ENCODE measurements at regions not wholly inside any gene's neighbourhood (a gene's known extent, or its start where the extent isn't known, plus 50 kb on each side); places are given as distances from the start of the nearest gene placed in this dataset.

GRCh38 chr6:100134297-100134696 lies 140.3 kb upstream of the MCHR2 start (continued):
- TF ChIP-seq MAX (IDR thresholded peaks at IDR 0.05; ENCODE audit: low read depth, low read length) (no peak), BCL11A (IDR thresholded peaks at IDR 0.05; ENCODE audit: low read depth, low read length) (no peak), ZNF384 (IDR thresholded peaks at IDR 0.05; ENCODE audit: borderline replicate concordance, low read depth, low read length) (no peak), ZBTB11 (CRISPR knock-in tag; IDR thresholded peaks at IDR 0.05) (no peak)

- POLR2A ChIA-PET, result no interaction called here
- H3K9me3 ChIP-seq (replicated peaks; ENCODE audit: control insufficient read depth, insufficient read depth, low read length), result no peaks in the 10 kb centered on the region
- H3K36me3 ChIP-seq (ENCODE audit: control insufficient read depth in 2 of 2, insufficient read depth in 2 of 2, low read length in 1 of 2), result no peaks in the 10 kb centered on the region
- no peak overlapping the region for H3K9ac ChIP-seq (ENCODE audit: control insufficient read depth, insufficient read depth, low read length)
- H4K20me1 ChIP-seq (ENCODE audit: control insufficient read depth, insufficient read depth), result no peaks in the 10 kb centered on the region
- H2AFZ ChIP-seq (ENCODE audit: control insufficient read depth, low read depth, low read length), result no peak overlapping the region; the same call in 1 of the 2 replicates
- RAD21 ChIA-PET (ENCODE audit: unreplicated experiment), result no interaction called here
- SMC1A ChIA-PET (ENCODE audit: uncharacterized antibody, unreplicated experiment), result no interaction called here
- H3K4me3 ChIP-seq, result no peak overlapping the region
- FAIRE-seq, result no peak
- in situ Hi-C loops (cut with MboI), result no loop called here
- CTCF ChIA-PET, result interaction anchor here (0.8 kb wide), 1 partner anchor 8 kb away, joined by 3 read pairs; no protein-coding TSS in a partner anchor
- intact Hi-C loops (cut with micrococcal nuclease; ENCODE audit: unreplicated experiment), result no loop called here
- no peak for DNase-seq (ENCODE audit: low read depth, low spot score)
- H3K4me2 ChIP-seq (ENCODE audit: control insufficient read depth, insufficient read depth), result no peak overlapping the region
- peak; percentile 28; the same call in 2 of the 3 replicates for ATAC-seq
- BruUV-seq (replicated peaks), result no TSS peak
- H3K27me3 ChIP-seq (replicated peaks in 1 of 2; ENCODE audit: control insufficient read depth in 2 of 2, insufficient read depth in 2 of 2, low read length in 1 of 2), result no peaks in the 10 kb centered on the region
- H3K79me2 ChIP-seq (ENCODE audit: control insufficient read depth, insufficient read depth, low read length), result no peaks in the 10 kb centered on the region
- no peak overlapping the region for H3K27ac ChIP-seq (ENCODE audit: control insufficient read depth, insufficient read depth)
- no peaks in the 10 kb centered on the region for H3K4me1 ChIP-seq (ENCODE audit: control insufficient read depth, insufficient read depth, low read length)
- TF ChIP-seq SUZ12 (IDR thresholded peaks at IDR 0.05; ENCODE audit: unreplicated experiment) (no peak), EGR1 (IDR thresholded peaks at IDR 0.05; ENCODE audit: borderline replicate concordance in 1 of 2, low read depth in 2 of 2, low read length in 2 of 2) (no peak), USF1 (IDR thresholded peaks at IDR 0.05; ENCODE audit: borderline replicate concordance, extremely low read length, insufficient read depth, low read depth, low read length) (no peak), CHD1 (IDR thresholded peaks at IDR 0.05; ENCODE audit: low read depth, low read length) (no peak), E2F4 (IDR thresholded peaks at IDR 0.05; ENCODE audit: low read depth, low read length) (no peak), SIN3A (IDR thresholded peaks at IDR 0.05; ENCODE audit: low read depth, low read length) (no peak), RELB (IDR thresholded peaks at IDR 0.05; ENCODE audit: low read depth) (no peak), PRDM15 (CRISPR knock-in tag; IDR thresholded peaks at IDR 0.05) (no peak)
These were observed 138.0 kb upstream of the MCHR2 start for GRCh38 chr6:100132005-100132404.

Measured in GM12878 (cell line).